ENCODE measurements at regions not wholly inside any gene's neighbourhood (a gene's known extent, or its start where the extent isn't known, plus 50 kb on each side); places are given as distances from the start of the nearest gene placed in this dataset.

- TF ChIP-seq POLR2A (IDR thresholded peaks at IDR 0.05; ENCODE audit: low read depth, low read length) = no peak
- TF ChIP-seq SPI1 (IDR thresholded peaks at IDR 0.05; ENCODE audit: low read depth, low read length) = no peak
Measured at GRCh38 chr1:194355488-194356106, 1169.2 kb upstream of the B3GALT2 start.
